ENCODE measurements at regions not wholly inside any gene's neighbourhood (a gene's known extent, or its start where the extent isn't known, plus 50 kb on each side); places are given as distances from the start of the nearest gene placed in this dataset.

DNA sequence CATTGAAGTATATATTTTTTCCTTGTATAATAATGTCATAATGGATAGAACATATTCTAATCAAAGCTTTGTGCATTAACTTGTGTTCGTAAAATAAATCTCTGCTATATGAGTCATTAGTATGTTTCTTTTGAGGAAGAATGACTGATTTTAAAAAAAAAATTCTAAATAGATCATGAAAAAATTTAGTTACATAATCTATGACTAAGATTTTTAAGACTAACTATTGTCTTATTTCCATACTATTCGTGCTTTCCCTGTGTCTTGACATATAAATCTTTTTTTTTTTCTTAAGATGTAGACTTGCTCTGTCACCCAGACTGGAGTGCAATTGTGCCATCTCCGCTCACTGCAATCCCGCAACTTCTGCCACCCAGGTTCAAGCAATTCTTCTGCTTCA, 226.1 kb downstream of the DSEL start:
- no peak for DNase-seq

DNA sequence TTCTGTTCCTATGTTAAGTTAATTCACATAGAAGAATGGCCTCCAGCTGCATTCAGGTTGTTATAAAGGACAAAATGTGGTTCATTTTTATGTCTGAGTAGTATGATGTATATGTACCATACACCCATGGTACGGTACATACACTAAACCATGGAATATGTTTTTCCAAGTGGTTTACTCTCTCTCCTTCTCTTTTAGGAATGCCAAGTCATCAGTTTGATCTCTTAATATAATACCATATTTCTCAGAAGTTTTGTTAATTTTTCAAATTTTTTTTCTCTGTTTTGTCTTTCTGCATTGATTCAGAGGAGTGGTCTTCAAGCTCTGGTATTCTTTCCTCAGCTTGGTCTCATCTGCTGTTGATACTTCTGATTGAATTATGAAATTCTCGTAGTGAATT, 230.9 kb downstream of the DSEL start:
- no peak for DNase-seq

DNA sequence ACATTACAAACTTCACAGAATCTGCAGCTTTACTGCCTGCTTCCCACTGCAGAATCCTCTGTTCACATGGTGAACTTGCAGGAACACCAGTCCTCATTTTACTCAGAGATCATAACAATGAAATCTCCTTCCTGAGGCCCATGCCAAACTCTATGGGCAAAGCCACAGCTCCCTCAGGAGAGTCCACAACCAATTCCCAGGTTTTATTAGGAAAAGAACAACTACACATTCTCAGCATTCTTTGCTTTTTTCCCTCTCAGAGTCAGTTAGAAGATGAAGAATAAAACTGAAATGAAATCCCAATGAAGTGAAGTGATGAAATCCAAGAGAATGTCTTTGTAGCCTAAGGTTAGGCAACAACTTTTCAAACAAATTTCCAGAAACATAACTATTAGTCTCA, 233.7 kb downstream of the DSEL start:
- peak; percentile 39 for DNase-seq

DNA sequence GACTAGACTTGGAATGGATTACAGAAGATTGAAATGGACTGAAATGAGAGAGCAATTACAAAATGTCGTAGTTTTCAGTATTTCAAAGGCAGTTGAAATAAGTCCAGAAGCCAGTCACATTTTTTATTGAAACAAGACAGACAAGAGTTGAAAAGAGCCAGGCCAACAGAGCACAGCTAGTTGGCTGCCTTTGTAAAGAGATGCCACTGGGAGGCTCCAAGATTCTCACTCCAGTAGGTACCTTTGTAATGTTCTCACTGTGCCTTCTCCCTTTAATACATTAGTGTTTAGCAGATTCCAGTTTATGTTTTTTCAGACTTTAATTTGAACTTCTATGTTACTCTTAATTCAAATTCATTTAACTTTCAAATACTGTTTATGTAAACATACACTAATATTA, 234.8 kb downstream of the DSEL start:
- DNase-seq = no peak

DNA sequence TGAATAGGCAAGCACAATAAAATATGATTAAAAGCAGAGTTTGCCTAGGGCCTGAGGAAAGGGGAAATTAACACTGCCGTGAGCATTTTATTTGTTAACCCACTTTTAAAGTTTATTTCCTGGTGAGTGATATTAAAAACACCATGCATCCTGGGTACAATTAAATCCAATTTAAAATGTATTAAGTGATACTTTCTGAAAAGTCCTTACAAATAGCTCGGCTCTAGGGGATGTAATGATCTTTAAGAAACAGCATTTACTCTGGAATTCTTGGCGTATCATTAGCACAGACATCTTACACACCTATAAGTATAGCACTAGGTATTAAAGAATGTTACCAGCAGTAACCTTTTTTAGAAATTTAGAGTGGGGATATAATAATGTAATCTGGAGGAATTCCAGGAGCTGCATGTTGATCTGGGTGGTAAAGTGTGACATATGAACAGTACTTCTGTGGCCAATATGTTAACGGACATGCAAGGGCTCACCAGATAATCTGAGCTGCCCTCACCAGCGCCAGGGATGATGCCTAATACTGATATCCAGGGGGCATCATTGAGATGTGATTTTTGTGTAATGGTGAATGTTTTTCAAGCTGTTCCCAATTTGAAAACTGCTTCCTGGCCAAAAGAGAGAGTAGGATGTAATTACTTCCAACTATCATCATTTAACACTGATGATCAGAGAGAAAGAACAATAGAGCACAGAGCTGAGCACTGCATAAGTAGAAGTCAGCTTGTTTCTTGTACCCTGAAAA, 235.9 kb downstream of the DSEL start:
- no peak for DNase-seq

DNA sequence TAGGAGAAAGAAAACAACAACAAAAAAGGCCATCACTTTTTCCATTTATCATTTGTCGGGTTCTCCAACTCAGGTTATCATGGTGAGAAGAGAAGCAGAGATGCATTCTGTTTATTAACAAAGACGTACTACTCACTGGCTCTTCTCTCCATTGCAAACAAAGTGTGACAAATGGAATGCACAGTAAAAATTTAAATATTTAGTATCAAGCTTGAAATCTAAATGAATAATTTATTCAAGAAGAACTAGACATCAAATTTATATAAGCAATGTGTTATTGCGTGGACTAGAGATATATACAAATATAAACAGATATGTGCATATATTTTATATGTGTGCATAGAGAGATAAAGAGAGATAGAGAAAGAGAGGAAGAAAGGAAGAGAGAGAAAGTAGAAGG, 236.5 kb downstream of the DSEL start:
- no peak for DNase-seq

DNA sequence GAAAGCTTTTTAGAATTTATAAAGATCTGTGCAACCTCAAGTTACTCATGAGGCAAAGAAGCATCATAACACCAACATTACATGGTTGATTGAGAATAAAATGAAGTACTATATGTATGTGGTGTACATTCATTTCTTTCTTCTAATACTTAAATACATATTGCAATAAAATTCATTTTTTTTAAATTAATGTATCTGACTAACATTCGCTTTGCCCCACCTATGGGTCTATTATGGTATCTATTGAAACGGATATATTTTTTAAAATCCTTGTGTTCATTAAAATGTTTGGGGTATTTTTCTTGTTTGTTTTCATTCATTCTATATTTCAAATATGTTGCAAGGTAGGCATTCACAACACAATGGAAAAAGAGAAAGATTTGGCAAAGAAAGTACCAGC, 237.5 kb downstream of the DSEL start:
- no peak for DNase-seq

DNA sequence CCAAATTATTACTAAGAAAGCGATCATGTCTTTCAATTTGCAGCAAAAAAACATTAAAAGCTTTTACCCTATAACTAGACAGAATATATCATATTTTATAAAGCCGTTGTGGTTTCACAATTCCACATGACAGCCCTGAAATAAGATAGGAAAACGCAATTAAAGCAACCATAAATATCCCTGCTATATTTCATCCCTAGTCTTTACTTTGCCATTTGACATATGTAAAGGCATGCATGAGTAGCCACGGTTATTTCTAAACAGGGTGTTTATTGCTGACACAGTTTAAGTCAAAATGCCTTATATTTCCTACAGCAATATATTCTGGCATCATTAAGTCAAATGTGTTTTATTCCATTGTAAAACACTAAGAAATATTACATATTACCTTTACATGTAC, 239.9 kb downstream of the DSEL start:
- peak; percentile 11 for DNase-seq

DNA sequence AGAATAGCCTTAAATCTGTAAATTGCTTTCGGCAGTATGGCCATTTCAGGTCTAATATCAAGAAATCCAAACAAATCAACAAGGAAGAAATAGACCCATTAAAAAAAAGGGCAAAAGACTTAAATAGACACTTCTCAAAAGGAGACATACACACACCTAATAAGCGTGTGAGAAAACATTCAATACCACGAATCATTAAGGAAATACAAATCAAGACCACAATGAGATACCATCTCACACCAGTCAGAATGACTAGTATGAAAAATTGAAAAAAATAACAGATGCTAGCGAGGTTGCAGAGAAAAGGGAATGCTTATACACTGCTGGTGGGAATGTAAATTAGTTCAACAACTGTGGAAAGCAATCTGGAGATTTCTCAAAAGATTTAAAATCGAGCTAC, 243.2 kb downstream of the DSEL start:
- no peak for DNase-seq

DNA sequence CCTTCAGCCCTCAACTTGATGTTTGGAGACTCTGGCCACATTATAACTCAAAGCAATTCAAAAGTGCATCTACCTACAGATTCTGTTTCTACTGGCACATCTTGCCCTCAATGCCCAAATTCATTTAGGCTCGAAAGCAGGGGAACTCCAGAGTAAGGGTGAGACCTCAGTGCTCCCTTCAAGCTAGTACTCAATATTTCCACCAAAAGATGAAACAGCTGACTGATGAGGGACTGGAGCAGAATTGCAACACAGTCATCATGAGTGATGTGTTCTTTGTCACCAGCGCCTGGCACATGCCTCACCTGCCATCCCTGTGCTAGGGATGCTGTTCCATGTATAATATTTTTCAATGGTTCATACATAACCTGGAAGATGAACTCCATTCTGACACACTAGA, 247.3 kb downstream of the DSEL start:
- DNase-seq = no peak

DNA sequence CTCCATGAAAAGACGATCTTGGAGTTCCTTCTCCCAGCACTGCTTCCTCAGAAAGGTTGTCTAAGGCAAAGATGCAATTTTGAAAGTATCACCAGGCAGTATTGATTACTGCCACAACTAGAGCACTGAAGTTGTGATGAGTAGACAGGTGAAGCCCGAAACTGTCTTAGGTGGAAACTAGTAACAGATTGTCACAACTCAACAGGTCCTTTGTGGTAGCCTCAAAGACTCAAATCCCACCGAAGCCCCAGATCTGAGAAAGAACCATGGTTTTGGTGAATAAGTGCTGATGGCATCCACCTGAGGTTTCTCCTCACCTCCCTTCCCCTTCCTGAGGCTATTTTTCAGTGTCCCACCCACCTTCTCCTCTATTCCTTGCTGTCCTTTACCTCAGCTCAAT, 248.0 kb downstream of the DSEL start:
- DNase-seq = no peak

DNA sequence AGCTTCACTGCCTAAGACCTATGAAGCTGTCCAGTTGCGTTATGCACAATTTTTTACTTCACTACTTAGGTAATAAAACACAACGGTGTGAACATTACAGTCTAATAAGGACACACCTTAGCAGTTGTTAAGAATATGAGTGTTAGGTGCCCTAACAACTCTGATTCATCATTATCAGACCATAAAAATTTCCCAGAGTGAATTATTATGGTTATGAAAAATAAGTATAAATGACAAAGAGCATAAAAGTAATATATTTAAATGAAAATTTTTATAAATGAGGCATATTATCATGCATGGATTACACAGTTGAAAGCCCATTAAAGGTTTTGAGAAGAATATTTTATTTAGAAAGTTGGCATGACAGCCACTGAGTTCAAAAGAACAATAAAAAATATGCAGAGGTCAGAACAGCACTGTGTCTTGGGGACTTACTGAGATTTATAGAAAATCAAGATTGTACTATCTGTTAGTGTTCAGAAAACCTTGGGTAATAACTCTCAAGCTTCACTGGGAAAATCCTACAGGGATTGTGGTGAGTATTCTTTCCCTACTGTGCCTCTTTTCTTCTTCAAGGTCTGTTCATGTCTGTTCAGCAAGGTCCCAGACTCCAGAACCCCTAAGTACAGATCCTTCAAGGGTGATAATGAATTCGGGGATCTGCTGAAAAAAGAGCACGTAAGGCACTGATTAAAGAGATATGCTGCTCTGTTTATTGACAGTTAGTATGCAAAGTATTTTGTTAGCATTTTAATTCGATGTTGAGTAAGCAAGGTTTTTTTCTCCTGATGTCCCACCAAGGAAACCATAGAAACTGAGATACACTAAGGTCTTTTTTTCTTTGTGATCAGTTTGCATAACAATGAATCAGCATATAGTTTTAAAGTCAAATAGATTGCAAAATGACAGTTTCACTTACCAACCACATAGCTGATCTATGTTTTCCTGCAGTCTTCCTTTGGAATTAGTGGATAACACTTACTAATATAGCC, 250.0 kb downstream of the DSEL start:
- peak; percentile 36 for DNase-seq

DNA sequence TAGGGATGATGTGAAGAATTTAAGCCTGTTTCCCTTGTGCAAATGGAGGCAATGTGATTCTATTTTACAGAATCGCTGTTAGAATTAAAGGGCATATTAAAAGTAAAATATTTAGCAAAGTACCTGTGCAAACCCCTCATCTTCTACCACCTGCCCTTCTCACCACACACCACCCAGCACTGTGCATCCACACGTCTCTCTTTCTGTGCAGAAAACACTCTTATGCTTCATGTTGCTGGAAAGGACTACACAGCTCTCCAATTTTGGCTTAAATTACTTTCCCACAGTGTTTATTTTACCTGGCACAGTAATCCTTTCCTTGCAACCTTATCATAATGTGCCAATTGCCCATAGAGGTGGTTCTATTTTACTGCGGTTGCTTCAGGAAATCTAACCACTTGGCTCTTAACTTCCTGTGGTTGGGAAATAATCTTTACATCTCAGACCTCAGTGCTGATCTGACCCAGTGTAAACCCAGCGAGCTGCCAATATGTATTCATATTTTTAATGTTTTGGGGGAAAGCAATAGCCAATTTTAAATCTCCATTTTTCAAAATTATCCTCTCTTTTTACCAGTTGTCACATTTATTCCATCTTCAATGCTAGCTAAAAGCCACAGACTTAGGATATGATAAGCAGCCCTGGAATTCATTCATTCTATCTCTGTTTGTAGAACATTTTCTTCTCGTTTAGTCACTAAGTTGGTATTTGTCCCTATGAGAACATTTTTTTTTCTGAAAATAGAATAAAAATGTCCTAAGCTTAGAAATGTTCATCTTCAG, 250.9 kb downstream of the DSEL start:
- peak; percentile 71 for DNase-seq

DNA sequence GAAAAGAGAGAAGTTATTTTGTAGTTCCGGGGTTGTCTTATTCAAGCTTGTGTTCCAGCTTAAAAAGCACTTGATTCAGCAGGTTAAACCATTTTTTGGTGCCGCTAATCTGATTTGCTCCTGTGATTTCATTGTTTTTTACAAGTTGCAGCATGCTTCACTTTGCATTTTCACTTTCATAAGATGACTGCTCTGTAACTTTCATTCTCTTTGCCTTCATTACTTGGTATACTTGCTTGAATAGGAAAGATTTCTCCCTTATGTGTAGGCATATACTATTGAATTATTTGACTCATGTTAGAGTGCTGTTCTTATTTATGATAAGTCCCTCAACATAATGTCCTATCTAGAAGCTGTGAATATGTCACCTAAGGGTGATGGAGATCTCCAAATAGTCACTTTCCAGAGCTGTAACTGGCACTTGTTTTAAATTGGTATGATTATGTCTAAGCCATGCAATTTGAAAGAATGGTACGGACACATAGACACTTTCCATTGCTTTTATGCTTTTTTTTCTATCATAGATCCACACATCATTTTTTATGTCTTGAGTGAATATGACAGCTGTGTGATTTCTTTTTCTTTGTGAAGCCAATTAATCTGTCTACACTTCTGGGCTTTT, 254.5 kb downstream of the DSEL start:
- DNase-seq = no peak

DNA sequence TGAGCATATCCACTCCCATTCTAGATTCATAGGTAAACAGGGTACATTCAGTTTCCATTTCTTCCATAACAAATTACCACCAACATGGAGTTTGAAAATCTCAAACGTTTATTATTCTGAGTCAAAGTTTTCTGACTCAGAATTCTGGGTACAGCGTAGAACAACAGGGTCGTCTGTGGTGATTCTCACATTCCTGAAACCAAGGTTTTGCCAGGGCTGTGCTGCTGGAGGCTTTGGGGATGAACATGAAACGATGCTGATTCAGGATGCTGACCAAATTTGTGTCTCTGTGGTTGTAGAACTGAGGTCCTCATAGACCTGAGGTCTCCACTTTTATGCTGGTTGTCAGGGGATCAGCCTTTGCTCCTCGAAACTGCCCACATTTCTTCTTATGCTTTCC, 255.7 kb downstream of the DSEL start:
- peak; percentile 8 for DNase-seq

DNA sequence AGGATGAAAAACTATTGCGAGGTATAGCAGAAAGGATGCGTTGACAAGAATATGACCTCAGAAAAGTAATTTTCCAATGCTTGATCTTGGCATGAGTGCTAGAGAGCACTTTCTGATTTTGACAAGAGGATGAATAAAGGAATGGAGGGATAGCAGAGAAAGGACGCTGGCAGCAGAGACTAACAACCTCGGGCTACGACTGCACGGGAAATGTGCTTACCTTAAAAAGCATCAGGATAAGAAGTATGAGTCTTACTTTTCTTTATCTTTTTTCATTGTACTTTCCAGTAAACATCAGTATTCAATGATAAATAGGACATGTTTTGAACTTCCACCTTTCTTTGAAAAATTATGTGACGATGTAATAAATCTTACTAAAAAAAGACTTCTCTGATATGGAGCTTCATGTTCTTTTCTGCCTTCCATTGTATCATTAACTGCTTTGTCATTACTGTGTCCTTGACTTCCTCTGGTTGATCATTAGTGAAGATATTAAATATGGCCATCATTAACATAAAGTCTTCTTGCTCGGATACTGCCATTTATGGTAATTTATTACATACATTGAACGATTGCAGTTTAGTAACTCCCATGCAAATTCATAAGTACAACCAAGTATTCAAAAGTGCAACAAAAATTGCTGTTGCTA, 265.6 kb downstream of the DSEL start:
- no peak for DNase-seq

DNA sequence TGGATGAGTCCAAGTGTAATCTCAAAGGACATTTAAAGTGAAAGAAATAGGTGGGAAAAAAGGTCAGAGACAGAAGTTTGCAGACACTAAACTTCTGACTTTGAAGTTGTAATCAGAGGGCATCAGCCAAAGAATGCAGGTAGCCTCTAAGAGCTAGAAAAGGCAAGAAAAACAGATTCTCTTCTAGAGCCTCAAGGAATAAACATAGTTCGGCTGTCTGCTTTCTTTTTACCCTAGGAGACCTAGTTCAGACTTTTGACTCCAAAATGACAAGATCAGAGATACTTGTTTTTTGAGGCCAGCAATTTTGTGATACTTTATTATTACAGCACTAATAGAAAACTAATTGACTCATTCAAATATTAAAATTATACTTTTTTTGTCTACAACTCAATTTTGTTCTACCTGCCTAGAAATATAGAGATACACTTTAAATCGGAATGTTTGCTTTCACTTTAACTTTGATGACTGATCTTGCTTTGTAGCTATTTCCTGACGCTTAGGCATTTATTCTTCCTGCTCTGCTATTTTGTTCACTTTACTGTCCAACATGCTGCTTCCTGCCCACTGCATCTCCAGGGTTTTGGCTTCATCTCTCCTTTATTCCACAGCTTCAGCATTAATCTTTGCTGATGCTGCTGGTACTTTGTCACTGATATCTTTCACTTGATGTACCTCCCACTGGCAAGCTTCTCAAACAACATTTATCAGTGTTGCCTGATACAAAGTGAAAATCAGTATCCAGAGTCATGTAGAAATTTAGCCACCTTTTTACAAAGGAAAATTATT, 272.5 kb downstream of the DSEL start:
- no peak for DNase-seq

DNA sequence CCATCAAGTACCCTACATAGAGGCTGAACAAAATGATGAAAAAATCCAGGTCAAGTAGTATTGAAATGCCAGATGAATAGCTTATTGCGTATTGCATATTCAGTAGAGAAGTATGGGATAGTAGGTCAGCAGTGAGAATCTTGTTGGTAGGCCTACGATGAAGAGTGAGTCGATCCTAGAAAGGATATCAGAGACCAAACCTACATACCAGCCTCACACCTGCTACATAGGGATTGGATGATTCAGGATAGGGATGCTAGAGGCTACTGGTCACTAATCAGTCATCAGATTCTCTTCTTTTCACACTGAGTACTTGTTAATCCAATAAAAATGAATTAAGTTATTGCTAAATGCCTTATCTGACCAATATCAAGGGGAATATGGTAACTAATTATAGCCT, 274.5 kb downstream of the DSEL start:
- no peak for DNase-seq

DNA sequence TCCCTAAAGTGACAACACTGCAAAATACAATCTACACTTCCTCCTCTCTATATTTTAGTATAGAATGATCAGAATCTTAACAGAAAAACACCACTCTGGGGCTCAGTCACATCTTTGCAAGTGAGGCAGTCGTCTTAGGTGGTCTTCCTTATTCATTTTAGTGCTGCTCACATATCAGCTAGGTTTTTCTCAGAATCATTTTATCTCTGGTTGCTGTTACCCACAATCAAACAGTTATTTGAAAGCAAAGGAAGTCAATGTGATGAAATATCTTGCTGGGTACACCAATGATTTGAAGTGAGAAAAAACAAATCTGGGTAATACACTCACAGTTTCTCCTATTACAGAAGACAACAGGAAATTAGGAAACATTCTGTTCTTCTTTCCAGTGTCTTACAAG, 275.2 kb downstream of the DSEL start:
- DNase-seq = no peak

DNA sequence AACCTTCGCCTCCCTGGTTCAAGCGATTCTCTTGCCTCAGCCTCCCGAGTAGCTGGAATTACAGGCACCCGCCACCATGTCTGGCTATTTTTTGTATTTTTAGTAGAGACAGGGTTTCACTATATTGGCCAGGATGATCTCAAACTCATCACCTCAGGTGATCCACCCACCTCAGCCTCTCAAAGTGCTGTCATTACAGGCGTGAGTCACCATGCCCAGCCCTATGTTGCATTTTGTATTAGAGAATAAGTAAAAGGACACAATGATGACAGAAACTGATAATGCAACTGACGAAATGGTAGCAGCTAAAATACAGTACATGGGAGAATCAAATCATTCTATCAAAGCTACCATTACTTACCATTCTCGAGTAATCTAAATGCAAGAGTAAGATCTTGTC, 276.7 kb downstream of the DSEL start:
- no peak for DNase-seq

DNA sequence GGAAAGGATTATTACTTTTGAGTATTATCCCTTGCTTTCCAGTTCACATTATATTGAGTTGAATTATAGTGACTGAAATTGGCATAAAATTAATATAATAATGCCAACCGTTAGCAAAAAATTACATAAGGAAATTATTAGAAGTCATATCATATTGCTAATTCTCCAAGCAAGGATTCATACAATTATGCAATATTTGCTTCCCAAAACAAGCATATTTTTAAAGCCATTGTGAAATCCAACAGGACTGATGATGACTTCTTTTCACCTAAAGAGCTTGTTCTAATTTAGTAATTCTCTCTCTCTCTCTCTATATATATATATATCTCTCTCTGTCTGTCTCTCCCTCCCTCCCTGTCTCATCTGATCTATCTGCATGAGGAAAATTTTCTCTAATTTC, 283.5 kb downstream of the DSEL start:
- no peak for DNase-seq

Measured in fibroblast of skin of abdomen (primary cell).